ENCODE measurements at regions not wholly inside any gene's neighbourhood (a gene's known extent, or its start where the extent isn't known, plus 50 kb on each side); places are given as distances from the start of the nearest gene placed in this dataset.

DNA sequence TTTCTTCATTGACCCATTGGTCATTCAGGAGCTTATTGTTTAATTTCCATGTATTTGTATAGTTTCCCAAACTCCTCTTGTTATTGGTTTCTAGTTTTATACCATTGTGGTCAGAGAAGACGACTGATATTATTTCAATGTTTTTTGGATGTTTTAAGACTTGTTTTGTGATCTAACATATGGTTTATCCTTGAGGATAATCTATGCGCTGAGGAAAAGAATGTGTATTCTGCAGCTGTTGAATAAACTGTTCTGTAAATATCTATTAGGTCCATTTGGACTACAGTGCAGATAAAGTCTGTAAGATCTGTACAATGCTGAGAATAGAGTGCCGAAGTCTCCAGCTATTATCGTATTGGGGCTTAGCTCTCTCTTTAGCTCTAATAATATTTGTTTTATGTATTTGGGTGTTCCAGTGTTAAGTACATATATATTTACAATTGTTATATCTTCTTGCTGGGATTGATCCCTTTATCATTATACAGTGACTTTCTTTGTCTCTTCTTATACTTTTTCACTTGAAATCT is 223.3 kb upstream of the ZNF217 start:
- TF ChIP-seq, protein P1, sequence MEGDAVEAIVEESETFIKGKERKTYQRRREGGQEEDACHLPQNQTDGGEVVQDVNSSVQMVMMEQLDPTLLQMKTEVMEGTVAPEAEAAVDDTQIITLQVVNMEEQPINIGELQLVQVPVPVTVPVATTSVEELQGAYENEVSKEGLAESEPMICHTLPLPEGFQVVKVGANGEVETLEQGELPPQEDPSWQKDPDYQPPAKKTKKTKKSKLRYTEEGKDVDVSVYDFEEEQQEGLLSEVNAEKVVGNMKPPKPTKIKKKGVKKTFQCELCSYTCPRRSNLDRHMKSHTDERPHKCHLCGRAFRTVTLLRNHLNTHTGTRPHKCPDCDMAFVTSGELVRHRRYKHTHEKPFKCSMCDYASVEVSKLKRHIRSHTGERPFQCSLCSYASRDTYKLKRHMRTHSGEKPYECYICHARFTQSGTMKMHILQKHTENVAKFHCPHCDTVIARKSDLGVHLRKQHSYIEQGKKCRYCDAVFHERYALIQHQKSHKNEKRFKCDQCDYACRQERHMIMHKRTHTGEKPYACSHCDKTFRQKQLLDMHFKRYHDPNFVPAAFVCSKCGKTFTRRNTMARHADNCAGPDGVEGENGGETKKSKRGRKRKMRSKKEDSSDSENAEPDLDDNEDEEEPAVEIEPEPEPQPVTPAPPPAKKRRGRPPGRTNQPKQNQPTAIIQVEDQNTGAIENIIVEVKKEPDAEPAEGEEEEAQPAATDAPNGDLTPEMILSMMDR (conservative IDR thresholded peaks at IDR 0.05; ENCODE audit: control insufficient read depth, insufficient read depth, low read depth, low read length) = no peak
- DNase-seq (ENCODE audit: low read depth) = no peak
- H3K4me3 ChIP-seq (ENCODE audit: control insufficient read depth, low read depth, low read length) = no peak overlapping the region

DNA sequence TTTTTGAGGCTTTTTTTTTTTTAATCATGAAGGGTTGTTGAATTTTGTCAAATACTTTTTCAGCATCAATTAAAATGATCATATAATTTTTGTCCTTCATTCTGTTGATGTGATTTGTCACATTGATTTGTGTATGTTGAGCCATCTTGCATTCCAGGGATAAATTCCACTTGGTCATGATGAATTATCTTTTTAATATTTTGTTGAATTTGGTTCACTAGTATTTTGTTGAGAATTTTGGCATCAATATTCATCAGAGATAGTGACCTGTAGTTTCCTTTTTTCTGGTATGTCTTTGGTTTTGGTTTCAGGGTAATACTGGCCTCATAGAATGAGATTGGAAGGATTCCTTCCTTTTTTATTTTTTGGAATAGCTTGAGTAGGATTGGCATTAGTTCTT is 221.9 kb upstream of the ZNF217 start:
- H3K4me3 ChIP-seq (ENCODE audit: control insufficient read depth, low read depth, low read length) = no peak overlapping the region
- TF ChIP-seq, protein P1 (conservative IDR thresholded peaks at IDR 0.05; ENCODE audit: control insufficient read depth, insufficient read depth, low read depth, low read length) = no peak
- no peak for DNase-seq (ENCODE audit: low read depth)

- TF ChIP-seq, protein P1 (conservative IDR thresholded peaks at IDR 0.05; ENCODE audit: control insufficient read depth, insufficient read depth, low read depth, low read length) = no peak
- DNase-seq (ENCODE audit: low read depth) = no peak
- H3K4me3 ChIP-seq (ENCODE audit: control insufficient read depth, low read depth, low read length) = no peak overlapping the region
Observed at GRCh38 chr20:53814060-53814459, 220.4 kb upstream of the ZNF217 start.

- TF ChIP-seq, protein P1 (conservative IDR thresholded peaks at IDR 0.05; ENCODE audit: control insufficient read depth, insufficient read depth, low read depth, low read length) = no peak
- no peak overlapping the region for H3K4me3 ChIP-seq (ENCODE audit: control insufficient read depth, low read depth, low read length)
- no peak for DNase-seq (ENCODE audit: low read depth)
Observed at GRCh38 chr20:53813636-53814035, 220.0 kb upstream of the ZNF217 start.

DNA sequence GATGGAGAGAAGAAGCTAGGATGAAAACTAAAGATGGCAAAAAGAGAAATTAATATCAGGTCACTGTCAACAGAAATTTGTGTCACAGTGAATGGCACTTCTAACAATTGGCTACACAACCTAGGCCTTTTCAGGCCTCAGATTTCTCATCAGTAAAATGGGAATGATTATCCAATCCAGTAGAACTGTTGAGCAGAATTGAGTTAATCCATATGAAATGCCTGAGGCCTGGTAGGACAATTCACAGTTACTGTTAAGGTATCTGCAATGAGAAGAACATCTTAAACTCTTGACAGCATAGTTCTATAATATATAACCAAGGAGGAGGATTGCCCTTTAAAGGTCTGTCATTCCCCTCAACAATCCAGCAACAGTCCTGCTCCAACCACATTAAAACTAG is 217.9 kb upstream of the ZNF217 start:
- TF ChIP-seq, protein P1 (conservative IDR thresholded peaks at IDR 0.05; ENCODE audit: control insufficient read depth, insufficient read depth, low read depth, low read length) = no peak
- H3K4me3 ChIP-seq (ENCODE audit: control insufficient read depth, low read depth, low read length) = no peak overlapping the region
- no peak for DNase-seq (ENCODE audit: low read depth)

DNA sequence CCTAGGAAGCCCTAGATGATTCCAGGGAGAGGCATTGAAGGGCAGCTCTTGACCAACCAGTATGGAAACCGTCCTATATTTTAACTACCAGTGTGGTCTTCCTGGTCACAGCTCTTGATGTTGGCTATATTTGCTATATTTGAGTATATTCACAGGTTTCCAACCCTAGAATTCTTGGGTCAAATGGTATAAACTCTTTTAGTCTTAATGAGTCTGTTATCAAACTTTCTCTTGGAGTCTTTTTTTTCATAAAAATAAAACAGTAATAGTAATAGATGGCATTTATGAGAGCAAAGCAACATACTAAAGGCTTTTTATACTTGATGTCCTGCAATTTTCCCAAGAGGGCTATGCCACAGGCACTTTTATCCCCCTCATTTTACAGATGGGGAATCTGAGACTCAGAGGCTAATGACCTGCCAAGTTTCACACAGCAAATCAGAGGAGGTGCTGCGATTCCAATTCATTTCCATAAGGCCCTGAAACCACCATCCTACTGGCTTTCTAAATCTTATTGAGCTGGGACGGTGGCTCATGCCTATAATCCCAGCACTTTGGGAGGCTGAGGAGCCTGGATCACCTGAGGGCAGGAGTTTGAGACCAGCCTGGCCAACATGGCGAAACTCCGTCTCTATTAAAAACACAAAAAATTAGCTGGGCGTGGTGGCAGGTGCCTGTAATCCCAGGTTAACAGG is 217.2 kb upstream of the ZNF217 start:
- DNase-seq (ENCODE audit: low read depth) = no peak
- H3K4me3 ChIP-seq (ENCODE audit: control insufficient read depth, low read depth, low read length) = no peak overlapping the region
- TF ChIP-seq, protein P1 (conservative IDR thresholded peaks at IDR 0.05; ENCODE audit: control insufficient read depth, insufficient read depth, low read depth, low read length) = no peak

All from fibroblast of mammary gland (primary cell).